Type B pancreatic cell (in vitro differentiated cells): ENCODE measurements at regions not wholly inside any gene's neighbourhood (a gene's known extent, or its start where the extent isn't known, plus 50 kb on each side); places are given as distances from the start of the nearest gene placed in this dataset.

ENCODE experiments used
- DNase-seq: peaks from one replicate; pipeline ENCODE4 v3.0.0; 2021; ENCODE audit warnings: mixed read lengths; ENCODE audit not compliant: unreplicated experiment; ENCODE audit errors: extremely low spot score
- H3K27ac Mint-ChIP-seq: 2 replicates; pipeline ENCODE4 v1.8.0; 2021; ENCODE audit warnings: mild to moderate bottlenecking, mixed read lengths
- H3K27me3 Mint-ChIP-seq: 2 replicates; pipeline ENCODE4 v1.8.0; 2021; ENCODE audit warnings: mixed read lengths
- H3K36me3 Mint-ChIP-seq: 2 replicates; pipeline ENCODE4 v1.8.0; 2021; ENCODE audit warnings: mixed read lengths
- H3K4me1 Mint-ChIP-seq: one replicate; pipeline ENCODE4 v1.8.0; 2021; ENCODE audit warnings: mixed read lengths; ENCODE audit not compliant: unreplicated experiment
- H3K4me3 Mint-ChIP-seq: 2 replicates; pipeline ENCODE4 v1.8.0; 2021; ENCODE audit warnings: mild to moderate bottlenecking, mixed read lengths
- H3K9me3 Mint-ChIP-seq: 2 replicates; pipeline ENCODE4 v1.8.0; 2021; ENCODE audit warnings: mixed read lengths
- CTCF ChIP-seq: fragments of 200-600 bp; sonication (generic); conservative IDR thresholded peaks from 2 replicates; pipeline ENCODE4 v1.5.0; 2021; ENCODE audit warnings: antibody characterized with exemption, mild to moderate bottlenecking

- H3K4me3 Mint-ChIP-seq = no peak overlapping the region
These were observed 82.1 kb upstream of the IFNE start for GRCh38 chr9:21564175-21564574.

DNA sequence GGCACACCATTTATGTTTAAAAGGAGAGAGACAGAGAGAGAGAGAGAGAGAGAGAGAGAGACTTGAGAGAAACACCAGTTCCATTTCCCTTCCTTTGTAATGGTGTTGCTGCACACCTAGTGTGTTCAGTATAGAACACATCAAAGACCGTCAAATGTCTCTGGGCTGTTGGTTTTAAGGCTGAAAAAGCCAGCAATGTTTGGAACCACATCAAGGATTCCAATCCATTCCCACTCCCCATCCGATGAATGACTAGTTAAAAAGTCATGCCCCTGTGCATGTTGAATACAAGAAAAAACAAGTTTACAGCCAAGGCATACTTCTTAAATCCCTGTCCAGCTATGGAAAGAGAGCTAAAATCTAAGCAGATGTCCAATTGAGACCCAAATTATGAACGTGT, 83.0 kb upstream of the IFNE start:
- Mint-ChIP-seq H3K4me1 (no peaks in the 10 kb centered on the region), H3K27ac (no peak overlapping the region), H3K27me3 (peaks cover 47% of the 10 kb centered on the region), H3K36me3 (no peaks in the 10 kb centered on the region), H3K9me3 (no peaks in the 10 kb centered on the region), H3K4me3 (no peak overlapping the region)
- DNase-seq = no peak
- TF ChIP-seq CTCF = no peak

More at GRCh38 chr9:21564175-21564574, 82.1 kb upstream of the IFNE start:
- no peaks in the 10 kb centered on the region for H3K9me3 Mint-ChIP-seq
- no peak for TF ChIP-seq CTCF
- H3K4me1 Mint-ChIP-seq = no peaks in the 10 kb centered on the region
- no peaks in the 10 kb centered on the region for H3K36me3 Mint-ChIP-seq
- H3K27ac Mint-ChIP-seq = no peak overlapping the region
- DNase-seq = no peak
- peaks cover 50% of the 10 kb centered on the region for H3K27me3 Mint-ChIP-seq

DNA sequence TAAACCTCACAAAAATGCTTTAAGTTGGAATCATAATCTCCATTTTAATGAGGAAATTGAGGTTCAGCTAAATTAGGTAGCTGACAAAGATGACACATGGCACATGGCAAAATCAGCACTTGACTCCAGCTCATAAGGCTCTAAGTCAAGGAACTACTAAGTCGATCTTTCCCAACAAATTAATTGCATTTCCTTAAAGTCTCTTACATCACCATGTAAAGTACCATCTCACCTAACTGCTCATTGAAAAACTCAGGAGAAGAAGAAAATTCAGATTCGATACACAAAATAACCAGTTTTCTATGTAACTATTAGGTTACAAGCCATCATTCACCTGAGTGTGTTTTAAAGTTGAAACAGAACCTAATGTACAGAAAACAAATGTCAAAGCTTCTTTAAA, 85.8 kb upstream of the IFNE start:
- Mint-ChIP-seq H3K27me3 (peaks cover 46% of the 10 kb centered on the region), H3K4me3 (no peak overlapping the region)
- TF ChIP-seq CTCF = no peak

DNA sequence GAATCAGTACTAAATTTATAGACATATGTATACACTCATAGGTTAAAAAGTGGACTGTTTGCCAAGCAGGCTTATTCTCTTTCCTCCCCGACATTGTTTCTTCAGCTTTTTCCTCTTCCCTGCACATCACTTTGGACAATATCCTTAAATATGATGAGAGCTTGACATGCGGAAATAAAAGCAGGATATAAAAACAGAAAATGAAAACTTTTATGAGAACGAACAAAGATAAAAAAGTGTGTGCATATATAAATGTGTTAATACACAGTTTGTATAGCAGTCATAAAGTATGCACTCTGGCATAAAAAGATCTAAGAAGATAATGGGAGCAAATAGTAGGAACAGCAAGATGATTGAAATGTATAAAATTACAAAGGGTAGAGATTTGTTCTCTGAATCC, 86.4 kb upstream of the IFNE start:
- Mint-ChIP-seq H3K36me3 (no peaks in the 10 kb centered on the region), H3K4me1 (no peaks in the 10 kb centered on the region), H3K27me3 (peaks cover 45% of the 10 kb centered on the region), H3K27ac (no peak overlapping the region), H3K4me3 (no peak overlapping the region), H3K9me3 (no peaks in the 10 kb centered on the region)
- DNase-seq = no peak
- TF ChIP-seq CTCF = no peak

More for the DNA sequence above, 85.8 kb upstream of the IFNE start:
- Mint-ChIP-seq H3K36me3 (no peaks in the 10 kb centered on the region), H3K4me1 (no peaks in the 10 kb centered on the region), H3K9me3 (no peaks in the 10 kb centered on the region), H3K27ac (no peak overlapping the region)
- no peak for DNase-seq

GRCh38 chr9:21569721-21570120, 87.6 kb upstream of the IFNE start:
- Mint-ChIP-seq H3K9me3 (no peaks in the 10 kb centered on the region), H3K27me3 (peaks cover 36% of the 10 kb centered on the region), H3K4me3 (no peak overlapping the region), H3K36me3 (no peaks in the 10 kb centered on the region), H3K27ac (no peak overlapping the region), H3K4me1 (no peaks in the 10 kb centered on the region)
- no peak for DNase-seq
- no peak for TF ChIP-seq CTCF

- Mint-ChIP-seq H3K27me3 (peaks cover 29% of the 10 kb centered on the region), H3K9me3 (no peaks in the 10 kb centered on the region), H3K27ac (no peak overlapping the region), H3K36me3 (no peaks in the 10 kb centered on the region), H3K4me1 (peaks cover 1% of the 10 kb centered on the region), H3K4me3 (no peak overlapping the region)
- TF ChIP-seq CTCF = no peak
- no peak for DNase-seq
These were observed 88.6 kb upstream of the IFNE start for GRCh38 chr9:21570643-21571275.
